GM19240 (cell line): ENCODE measurements at regions not wholly inside any gene's neighbourhood (a gene's known extent, or its start where the extent isn't known, plus 50 kb on each side); places are given as distances from the start of the nearest gene placed in this dataset.

Source experiments
- DNase-seq: peaks from one replicate; pipeline ENCODE4 v3.0.0; 2011; ENCODE audit warnings: low spot score; ENCODE audit not compliant: insufficient read length

DNA sequence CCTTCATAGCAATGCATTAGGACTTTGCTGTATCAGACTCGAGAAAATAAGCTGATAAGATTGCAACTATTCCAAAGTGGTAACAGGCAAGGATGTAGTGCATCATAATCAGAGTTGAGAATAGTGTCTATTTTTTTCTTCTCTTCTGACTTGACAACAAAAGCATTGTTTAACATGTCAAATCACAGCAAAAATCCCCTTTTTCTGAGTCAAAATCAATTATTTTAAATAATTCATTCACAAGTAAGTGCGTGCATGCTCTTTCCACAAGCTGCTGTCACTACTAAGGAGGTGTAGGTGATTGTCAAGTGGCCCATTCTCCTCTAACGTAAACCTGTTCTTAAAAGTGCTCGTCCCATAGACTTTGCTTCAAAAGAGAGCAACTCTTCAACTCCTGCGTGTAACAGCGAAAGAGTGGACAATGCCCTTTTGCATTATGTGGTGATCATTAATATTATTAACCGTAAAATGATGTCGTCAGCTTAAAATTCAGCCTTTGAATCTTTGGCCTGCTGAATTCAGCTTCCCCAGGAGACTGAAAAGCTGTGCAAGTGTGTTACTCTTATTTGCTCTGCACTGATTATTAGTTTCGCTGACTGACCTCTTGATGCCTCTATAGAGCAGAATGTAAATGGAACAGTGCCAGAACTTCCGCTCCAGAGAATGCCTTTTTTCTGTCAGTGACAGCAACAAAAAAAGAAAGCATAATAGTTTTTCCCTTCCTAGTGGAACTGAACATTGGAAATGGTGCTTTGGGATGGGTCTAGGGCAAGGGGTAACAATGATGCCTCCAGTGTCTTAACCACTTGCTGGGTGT is 680.8 kb upstream of the SEMA6A start:
- DNase-seq: no peak

DNA sequence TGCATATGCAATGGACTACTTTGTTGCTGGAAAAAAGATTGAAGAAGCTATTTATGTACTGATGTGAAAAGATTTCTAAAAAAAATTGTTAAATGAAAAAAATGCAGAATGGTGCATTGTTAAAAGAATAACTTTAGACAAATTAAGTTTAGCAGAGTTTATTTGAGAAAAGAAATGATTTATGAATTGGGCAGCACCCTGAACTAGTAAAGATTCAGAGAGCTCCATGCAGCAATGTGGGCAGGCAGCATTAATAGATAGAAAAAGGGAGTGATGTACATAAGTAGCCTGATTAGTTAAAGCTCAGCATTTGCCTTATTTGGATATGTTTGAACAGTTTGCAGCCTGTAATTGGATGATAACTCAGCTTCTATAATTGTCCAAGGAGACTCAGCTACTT is 677.9 kb upstream of the SEMA6A start:
- DNase-seq: no peak

DNA sequence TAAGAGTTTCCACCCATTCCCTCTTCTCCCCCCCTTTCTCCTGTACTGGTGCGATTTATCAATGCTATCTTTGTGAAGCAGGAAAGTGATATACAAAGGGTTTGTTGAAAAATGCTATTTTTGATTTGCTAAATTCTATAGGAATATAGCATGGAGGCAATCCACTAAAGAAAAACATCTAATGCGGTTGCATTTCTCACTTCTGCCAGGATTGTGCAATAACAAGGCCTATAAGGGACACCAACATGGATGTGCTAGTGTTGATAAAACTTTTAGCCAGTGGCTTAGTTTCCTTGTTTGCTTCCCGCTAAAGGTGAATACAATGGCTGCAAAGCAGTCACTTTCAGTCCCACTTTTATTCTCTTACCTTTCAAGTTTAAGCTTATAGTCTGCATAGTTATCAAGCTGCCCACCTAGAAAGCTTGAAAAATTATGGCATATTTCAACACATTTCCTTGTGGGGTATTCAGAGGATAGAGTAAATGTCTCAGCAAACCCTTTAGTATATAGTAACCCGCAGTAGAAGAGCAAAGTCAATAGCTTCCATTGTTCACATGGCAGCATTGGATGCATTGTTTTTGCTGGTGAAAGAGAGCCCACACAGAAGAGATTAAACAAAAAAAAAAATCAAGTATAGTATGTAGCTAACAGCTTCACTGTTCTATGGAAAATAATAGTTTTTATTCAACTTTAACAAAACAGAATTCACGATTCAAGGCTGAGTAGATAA is 674.6 kb upstream of the SEMA6A start:
- DNase-seq: no peak

DNA sequence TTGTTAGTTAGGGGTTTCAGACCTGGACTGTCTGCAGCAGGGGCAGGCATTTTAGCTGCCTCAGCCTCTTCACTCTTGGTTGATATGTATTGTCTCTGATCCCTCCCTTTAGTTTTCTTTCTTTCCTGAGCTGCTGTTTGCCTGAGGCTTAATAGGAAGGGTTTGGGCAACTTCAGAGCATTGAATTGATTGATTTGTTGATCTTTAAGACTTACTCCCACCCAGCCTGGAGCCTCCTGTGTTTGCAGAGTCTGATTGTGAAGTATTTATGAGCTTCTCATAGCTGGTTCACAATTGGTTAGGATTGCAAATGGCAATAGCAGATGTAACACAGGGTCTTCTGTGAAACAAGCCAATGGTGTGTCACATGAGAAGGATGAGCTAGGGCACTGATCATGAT is 671.8 kb upstream of the SEMA6A start:
- no peak for DNase-seq

DNA sequence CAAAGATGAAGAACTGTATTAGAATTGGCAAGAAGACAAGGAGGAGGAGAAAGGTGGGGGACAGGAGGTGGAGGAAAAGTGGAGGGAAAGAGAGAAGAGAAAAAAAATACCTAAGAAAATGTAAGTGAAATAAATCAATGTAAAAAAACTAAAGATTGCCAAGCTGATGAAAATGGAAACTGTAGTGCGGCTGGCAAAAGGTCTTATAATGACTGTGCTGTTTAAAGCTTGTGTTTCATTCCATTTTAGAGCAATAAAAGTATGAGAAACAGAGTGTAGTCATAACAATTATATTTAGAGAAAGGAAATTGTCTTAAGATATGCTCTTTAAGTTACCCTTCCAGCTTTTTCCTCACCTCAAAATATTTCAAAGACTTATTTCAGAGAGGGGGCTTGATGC is 670.5 kb upstream of the SEMA6A start:
- DNase-seq: no peak

DNA sequence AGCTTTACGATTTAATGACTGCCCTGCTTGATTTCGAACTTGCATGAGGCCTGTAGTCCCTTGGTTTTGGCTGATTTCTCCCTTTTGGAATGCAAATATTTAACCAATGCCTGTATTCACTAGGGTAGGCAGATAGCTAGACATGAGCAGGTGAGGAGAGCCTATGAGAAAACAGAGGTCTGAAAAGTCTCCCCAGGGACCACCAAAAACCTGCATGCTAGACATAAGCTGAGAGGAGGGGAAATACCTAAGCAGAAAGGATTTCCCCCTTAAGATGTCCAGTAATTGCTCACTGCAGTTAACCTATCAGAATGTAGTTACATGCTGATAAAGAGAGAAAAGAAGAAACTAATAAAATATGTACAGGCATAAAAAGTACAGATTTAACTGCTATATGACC is 667.4 kb upstream of the SEMA6A start:
- DNase-seq: no peak

DNA sequence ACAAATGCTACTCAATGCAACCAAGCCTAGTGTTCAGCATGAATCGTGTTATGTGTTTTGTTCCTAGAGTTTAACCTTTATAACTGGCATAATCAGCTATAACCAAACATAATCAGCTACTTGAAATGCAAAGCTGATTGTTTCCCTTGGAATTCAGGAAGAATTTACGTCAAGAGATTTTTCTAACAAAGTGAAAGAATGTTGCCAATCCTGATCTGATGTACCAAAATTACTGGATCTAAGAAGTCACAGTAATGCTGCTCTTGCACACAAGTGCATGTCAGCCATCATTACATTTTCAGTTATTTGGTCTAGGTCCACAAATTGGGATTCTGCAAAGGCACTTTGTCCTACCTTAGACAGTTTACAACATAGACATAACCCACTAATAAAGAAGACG is 662.3 kb upstream of the SEMA6A start:
- no peak for DNase-seq

DNA sequence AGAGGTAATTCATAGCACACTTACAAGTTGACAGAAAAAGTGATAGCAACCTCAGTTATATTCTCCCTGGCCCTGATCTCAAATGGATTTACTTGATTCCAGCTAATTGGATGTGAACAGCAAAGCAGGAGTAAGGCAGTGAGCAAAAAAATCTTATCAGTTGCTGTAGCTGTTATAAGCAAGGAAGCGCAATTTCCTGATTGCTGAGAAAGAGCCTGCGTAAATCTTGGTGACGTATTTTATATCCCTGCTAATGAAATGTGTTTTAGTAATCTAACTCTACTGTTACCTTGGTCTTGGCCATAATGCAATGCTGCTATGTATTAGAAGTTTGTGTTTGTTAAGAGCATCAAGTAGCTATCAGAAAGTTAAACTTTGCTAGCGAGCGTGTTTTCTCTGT is 661.2 kb upstream of the SEMA6A start:
- no peak for DNase-seq

DNA sequence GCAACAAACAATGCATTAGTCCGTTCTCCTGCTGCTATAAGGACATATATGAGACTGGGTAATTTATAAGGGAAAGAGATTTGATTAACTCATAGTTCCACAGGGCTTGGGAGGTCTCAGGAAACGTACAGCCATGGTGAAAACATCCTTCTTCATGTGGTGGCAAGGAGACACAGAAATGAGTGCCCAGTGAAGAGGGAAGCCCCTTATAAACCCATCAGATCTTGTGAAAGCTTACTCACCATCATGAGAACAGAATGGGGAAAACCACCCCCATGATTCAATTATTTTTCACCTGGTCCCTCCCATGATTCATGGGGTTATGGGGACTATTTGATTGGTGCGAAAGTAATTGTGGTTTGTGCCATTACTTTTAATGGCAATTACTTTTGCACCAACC is 655.8 kb upstream of the SEMA6A start:
- DNase-seq: no peak

DNA sequence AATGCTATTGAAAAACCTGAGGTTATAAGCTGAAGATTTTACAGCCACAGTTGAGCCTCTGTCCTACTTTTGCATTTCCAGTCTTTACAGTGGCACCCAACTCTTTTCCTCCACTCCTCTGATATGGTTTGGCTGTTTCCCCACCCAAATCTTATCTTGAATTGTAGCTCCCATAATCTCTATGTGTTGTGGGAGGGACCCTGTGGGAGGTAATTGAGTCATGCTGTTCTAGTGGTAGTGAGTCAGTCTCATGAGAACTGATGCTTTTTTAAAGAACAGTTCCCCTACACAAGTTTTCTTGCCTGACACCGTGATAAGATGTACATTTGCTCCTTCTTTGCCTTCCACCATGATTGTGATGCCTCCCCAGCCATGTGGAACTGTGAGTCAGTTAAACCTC is 646.1 kb upstream of the SEMA6A start:
- DNase-seq: no peak

DNA sequence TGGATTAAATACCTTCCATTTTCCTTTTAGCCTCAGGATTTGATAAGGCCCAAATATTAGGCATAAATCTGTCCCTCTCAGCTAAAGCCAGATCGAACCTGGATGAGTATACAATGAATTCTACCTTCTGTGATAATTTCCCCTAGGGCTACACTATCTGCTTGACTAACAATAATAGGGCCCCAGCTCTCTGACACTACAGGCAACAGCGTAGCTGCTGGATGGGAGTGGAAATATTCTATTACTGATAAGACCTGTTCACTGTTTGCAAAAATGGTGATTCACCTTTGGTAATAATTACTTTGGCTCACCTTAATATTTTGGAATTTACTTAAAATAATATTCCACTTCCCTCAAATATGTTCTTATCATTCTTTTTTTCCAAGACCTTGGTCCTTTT is 644.2 kb upstream of the SEMA6A start:
- DNase-seq: no peak

DNA sequence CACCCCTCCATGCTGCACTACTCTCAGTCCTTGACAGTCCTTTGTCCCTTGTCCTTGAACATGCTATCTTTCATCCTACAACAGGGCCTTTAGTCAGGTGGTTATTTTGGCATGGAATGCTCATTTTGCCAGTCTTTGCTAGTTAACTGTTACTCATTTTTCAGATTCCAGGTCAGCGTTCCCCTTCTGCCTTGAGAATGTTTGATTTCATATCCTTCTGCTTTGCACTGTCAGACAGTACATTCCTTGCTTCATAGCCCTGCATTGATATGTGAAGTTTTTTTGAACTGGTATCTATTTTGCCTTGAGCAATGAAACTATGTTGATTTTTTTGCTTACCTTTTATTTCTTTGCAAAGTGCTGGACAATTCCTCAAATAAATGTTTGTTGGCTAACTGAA is 638.2 kb upstream of the SEMA6A start:
- DNase-seq: no peak

DNA sequence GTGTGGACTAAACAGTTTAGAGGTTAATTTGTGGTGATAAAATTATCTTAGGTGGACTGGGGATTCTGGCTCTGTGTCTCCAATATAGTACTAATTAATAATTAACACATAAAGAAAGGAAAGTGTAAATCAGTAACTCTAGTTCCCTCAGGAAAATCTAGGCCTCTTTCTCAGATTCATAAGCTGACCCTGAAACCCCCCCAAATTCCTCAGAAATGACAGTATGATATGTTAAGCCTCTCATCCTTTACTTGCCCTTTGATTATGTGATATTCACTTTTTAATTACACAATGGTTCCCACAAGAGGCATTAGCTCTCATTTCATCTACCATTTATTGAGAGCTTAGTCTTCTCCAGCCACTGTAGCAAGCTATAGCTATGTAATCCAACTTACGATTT is 636.2 kb upstream of the SEMA6A start:
- DNase-seq: no peak

DNA sequence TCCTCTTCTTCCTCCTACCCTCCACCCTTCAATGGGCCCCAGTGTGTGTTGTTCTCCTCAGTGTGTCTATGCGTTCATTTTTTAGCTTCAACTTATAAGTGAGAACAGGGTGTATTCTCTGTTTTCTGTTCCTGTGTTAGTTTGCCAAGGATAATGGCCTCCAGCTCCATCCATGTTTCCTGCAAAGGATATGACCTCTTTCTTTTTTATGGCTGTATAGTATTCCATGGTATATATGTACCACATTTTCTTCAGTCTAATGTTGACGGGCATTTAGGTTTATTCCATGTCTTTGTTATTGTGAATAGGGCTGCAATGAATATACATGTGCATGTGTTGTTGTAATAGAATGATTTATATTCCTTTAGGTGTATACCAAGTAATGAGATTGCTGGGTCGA is 634.9 kb upstream of the SEMA6A start:
- DNase-seq: no peak

DNA sequence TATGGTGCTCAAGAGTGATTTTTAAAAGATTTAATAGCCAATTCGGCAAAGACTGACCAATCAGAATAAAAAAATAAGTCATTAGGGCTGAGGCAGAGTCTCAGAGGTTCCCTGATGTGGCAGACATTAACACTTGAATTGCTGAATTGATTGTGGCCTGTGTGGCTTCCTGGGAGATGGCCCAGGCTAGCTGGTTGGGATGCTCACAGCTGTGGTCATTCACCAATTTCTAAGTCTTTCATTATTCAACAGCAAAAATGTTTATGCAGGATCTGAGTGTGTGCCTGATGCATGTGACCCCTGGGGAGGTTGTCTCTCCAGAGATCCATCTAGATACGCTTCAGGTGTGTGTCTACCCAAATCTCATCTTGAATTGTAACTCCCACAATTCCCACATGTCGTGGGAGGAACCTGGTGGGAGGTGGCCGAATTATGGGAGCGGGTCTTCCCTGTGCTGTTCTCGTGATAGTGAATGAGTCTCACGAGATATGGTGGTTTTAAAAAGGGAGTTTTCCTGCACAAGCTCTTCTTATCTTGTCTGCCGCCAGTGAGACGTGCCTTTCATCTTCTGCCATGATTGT is 632.6 kb upstream of the SEMA6A start:
- no peak for DNase-seq

DNA sequence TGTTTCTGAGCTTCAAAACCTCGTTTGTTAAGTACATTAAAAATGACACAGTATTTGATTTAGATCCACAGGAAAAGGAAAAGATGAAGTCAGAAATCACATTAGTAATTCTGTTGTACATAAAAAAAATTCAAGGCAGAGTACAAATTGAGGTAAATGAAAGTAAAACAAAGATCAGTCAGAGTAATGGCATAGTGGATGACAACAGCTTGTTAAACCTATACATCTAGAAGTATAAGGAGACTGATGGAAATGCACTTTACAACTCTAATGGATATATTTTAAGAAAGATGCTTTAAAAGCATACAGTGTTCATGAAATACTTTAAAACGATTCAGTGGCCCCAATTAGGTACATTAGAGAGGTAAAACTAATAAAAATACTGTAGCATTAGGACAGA is 631.3 kb upstream of the SEMA6A start:
- DNase-seq: no peak

DNA sequence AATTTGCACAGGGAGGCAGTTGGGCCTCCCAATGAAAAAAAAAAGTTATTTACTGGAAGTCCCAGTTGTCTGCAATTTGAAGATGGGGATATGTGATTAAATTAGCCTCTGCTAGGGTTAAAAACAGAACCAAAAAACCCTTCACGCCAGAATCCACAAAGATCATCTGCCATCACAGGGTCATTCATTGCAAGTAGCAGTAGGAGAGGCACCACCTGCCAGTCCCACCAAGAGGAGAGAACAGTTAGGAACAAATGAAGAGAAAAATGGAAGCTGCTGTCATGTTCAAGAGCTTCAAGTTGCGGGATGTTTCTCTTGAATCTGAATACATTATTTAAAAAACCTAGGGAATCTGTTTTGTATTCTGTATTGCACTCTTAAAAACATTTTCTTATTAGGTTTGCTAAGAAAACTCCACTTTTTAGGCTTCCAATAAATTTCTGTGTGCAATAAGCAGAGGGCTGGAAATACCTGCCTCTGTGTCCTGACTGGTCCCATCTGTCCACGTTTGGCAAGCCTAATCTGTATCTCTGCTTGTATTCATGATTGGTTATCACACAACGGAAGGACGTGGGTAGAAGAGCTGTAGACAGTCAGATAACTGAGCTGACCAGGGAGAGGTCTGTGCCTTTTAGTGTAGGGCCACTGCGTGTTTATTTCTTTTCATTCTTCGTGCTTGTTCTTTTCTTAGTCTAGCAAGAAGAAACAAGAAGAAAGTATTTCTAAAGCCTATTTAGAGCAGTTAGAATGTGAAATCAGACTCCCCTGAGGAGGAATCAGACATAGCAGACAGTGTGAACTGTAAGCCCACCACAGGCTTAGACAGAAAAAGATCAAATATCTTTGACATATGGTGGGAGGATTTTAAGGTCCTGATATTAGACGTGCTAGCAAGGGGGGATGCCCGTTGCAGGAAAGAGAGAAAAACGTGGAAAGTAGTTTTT is 630.6 kb upstream of the SEMA6A start:
- DNase-seq: no peak

DNA sequence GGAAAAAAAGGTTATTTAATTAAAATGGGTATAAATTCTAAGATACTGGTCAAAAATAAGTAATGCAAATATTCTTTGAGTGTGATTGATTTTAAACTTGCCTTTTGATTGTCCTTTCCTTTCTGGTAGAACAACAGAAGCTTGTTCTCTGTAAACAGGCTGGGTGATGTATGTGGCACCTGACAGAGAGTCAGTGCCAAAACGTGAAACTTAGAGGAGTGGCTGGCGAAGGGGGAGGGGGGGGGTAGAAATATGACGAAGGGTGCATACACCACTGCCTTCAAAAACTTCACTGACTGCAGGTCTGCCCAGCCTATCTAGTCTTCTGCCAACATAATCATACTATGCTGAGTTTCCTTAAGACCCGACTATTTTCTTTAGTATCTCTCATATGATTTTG is 629.8 kb upstream of the SEMA6A start:
- no peak for DNase-seq

DNA sequence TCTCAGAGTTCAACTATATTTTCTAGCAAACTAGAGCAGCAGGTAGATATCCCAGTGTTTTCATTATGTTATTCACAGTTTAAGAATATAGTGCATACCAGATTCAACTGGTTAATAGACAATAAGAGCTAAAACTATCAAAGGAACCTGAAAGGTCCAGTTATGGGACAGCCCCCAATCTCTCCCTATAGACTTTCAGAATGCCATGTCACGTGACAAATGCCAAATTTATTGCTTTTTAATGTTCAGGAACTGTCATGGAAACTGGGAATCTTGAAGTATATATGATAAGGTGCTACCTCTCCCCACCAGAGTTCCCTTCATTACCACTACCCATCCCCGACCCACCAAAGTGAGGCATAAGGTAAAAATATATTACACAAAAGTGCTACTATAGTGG is 629.0 kb upstream of the SEMA6A start:
- no peak for DNase-seq

DNA sequence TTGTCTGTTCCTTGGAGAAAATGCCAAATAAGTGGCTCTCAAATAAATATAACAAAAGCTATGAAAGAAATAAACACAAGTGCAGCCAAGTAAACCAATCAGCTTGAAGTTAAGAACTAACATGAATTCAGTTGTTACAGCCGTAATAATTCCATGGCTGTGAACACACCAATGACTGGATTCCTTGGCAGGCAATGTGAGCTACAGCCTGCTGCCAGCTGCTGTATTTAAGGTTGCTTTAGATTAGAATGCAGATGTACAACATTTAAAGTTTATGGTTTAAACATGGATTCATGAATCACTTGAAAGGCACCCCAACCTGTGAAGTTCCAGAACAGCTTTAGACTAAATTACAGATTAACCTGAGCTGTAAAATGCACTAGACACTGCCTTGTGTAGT is 626.4 kb upstream of the SEMA6A start:
- DNase-seq: no peak

DNA sequence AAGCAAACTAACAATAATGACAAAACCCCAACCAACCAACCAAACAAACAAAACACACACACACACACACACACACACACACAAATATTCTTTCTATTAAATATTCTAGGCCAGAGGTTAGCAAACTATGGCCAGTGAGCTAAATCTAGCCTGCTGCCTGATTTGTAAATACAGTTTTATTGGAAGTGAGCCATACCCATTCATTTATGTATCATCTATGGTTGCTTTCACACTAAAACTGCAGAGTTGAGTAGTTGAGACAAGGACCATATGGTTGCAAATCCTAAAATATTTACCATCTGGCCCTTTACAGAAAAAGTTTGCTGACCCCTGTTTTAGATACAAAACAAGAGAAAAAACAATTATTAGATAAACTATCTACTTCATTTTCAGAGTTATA is 620.5 kb upstream of the SEMA6A start:
- no peak for DNase-seq

DNA sequence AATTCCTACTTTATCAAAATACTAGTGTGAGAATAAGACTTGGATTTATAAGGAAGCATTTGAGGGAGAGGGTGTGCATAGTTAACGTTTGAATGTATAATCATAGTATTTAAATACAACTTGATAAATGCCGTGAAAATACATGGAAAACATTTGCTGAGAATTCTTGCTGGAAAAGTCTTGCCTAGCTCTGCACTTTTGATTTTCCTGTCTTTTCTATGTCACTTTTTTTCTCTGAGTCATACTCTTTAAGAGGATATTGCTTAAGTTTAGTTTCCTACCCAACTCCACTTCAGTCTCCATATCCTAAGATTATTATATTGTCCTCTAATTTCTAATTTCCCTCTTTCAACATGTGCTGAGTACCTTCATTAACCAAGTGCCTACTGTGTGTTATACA is 616.6 kb upstream of the SEMA6A start:
- DNase-seq: no peak
